ENCODE measurements at regions not wholly inside any gene's neighbourhood (a gene's known extent, or its start where the extent isn't known, plus 50 kb on each side); places are given as distances from the start of the nearest gene placed in this dataset.

GRCh38 chr9:108212184-108212583 is 643.6 kb downstream of the ACTL7B start:
- DNase-seq: no peak

GRCh38 chr9:108211411-108211955 is 644.3 kb downstream of the ACTL7B start:
- no peak for DNase-seq

- DNase-seq: no peak
Measured at GRCh38 chr9:108209132-108209685, 646.6 kb downstream of the ACTL7B start.

GRCh38 chr9:108207561-108208165 is 648.1 kb downstream of the ACTL7B start:
- no peak for DNase-seq

GRCh38 chr9:108205276-108205675 is 650.5 kb downstream of the ACTL7B start:
- DNase-seq: no peak

- no peak for DNase-seq
Measured at GRCh38 chr9:108197899-108198298, 657.9 kb downstream of the ACTL7B start.

- DNase-seq: no peak
Measured at GRCh38 chr9:108197008-108197365, 658.8 kb downstream of the ACTL7B start.

GRCh38 chr9:108196332-108197007 is 659.3 kb downstream of the ACTL7B start:
- DNase-seq: no peak

GRCh38 chr9:108194154-108194553 is 661.6 kb downstream of the ACTL7B start:
- no peak for DNase-seq

- DNase-seq: no peak
Measured at GRCh38 chr9:108193026-108193710, 662.6 kb downstream of the ACTL7B start.

GRCh38 chr9:108191065-108191464 is 664.7 kb downstream of the ACTL7B start:
- DNase-seq: no peak

GRCh38 chr9:108188976-108189375 is 666.8 kb downstream of the ACTL7B start:
- no peak for DNase-seq

GRCh38 chr9:108188482-108188881 is 667.3 kb downstream of the ACTL7B start:
- no peak for DNase-seq

GRCh38 chr9:108186642-108187395 is 669.0 kb downstream of the ACTL7B start:
- no peak for DNase-seq

- DNase-seq: no peak
Measured at GRCh38 chr9:108185613-108186012, 670.2 kb downstream of the ACTL7B start.

- no peak for DNase-seq
Measured at GRCh38 chr9:108184941-108185340, 670.8 kb downstream of the ACTL7B start.

- DNase-seq: no peak
Measured at GRCh38 chr9:108184009-108184408, 671.8 kb downstream of the ACTL7B start.

- DNase-seq: no peak
Measured at GRCh38 chr9:108182950-108183381, 672.8 kb downstream of the ACTL7B start.

- no peak for DNase-seq
Measured at GRCh38 chr9:108182270-108182669, 673.5 kb downstream of the ACTL7B start.

- no peak for DNase-seq
Measured at GRCh38 chr9:108181441-108181840, 674.3 kb downstream of the ACTL7B start.

GRCh38 chr9:108180541-108180940 is 675.2 kb downstream of the ACTL7B start:
- DNase-seq: no peak

- DNase-seq: no peak
Measured at GRCh38 chr9:108178318-108178717, 677.5 kb downstream of the ACTL7B start.
